ENCODE measurements at regions not wholly inside any gene's neighbourhood (a gene's known extent, or its start where the extent isn't known, plus 50 kb on each side); places are given as distances from the start of the nearest gene placed in this dataset.

DNA sequence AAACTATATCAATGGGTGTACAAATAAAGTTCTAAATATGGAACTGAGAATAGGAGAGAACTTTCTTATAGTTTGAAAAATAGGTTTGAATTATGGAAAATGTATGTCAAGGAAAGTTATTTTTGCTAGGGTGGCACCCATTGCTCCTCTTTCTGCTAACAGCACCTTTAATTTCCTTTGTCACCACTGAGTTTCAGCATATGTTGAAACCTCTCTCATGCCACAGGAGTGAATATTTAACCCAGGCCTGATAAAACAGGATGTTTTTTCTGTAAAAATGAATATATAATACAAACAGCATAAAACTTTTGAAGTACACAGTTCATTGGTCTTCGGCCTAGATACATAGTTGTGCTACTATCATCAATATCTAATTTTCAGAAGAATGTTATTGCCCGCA lies 385.5 kb upstream of the ANO5 start:
- Histone ChIP-seq H3K9me2 (no peaks in the 10 kb centered on the region), H2AFZ (ENCODE audit: low read depth) (no peak overlapping the region), H3K4me3 (ENCODE audit: low read depth in 2 of 2, low read length in 1 of 2) (no peak overlapping the region), H4K20me1 (ENCODE audit: insufficient read depth) (no peaks in the 10 kb centered on the region), H3K79me2 (ENCODE audit: insufficient read depth) (no peaks in the 10 kb centered on the region), H3K9me3 (0 out of 2 replicates have a peak, but pooled peaks cover 4% of the 10 kb centered on the region), H3F3A (replicated peaks; ENCODE audit: insufficient read depth) (no peaks in the 10 kb centered on the region), H3K27ac (ENCODE audit: low read depth in 2 of 2, low read length in 1 of 2) (no peak overlapping the region), H3K27me3 (ENCODE audit: insufficient read depth) (no peaks in the 10 kb centered on the region), H3K9ac (no peak overlapping the region), H3K4me2 (no peak overlapping the region), H3K36me3 (replicated peaks in 1 of 2; ENCODE audit: control insufficient read depth in 1 of 2, insufficient read depth in 2 of 2, low read length in 1 of 2) (no peaks in the 10 kb centered on the region), H3K4me1 (ENCODE audit: control insufficient read depth in 1 of 2, insufficient read depth in 2 of 2, low read depth in 1 of 2, low read length in 1 of 2) (no peaks in the 10 kb centered on the region)
- CTCF ChIA-PET = no interaction called here
- no peak for DNase-seq
- TF ChIP-seq EP300 (IDR thresholded peaks at IDR 0.05; ENCODE audit: borderline replicate concordance in 1 of 2, low read depth in 1 of 2, low read length in 1 of 2) = no peak
- no peak for TF ChIP-seq FOXM1 (IDR thresholded peaks at IDR 0.05; ENCODE audit: low read depth)
- 29% methylated on average over 2 of the region's 2 CpGs for WGBS (ENCODE audit: low lambda C conversion rate)
- POLR2A ChIA-PET = no interaction called here

- WGBS (ENCODE audit: low lambda C conversion rate) = 45% methylated on average over 7 of the region's 7 CpGs
- no peak for DNase-seq
Measured at GRCh38 chr11:21810650-21811049, 382.2 kb upstream of the ANO5 start.

More at GRCh38 chr11:21810650-21811049, 382.2 kb upstream of the ANO5 start:
- Histone ChIP-seq H4K20me1 (ENCODE audit: insufficient read depth) (no peaks in the 10 kb centered on the region), H3K27me3 (ENCODE audit: insufficient read depth) (no peaks in the 10 kb centered on the region), H3K27ac (ENCODE audit: low read depth in 2 of 2, low read length in 1 of 2) (no peak overlapping the region), H3K4me2 (no peak overlapping the region), H2AFZ (ENCODE audit: low read depth) (no peak overlapping the region), H3K9me3 (0 out of 2 replicates have a peak, but pooled peaks cover 4% of the 10 kb centered on the region), H3K79me2 (ENCODE audit: insufficient read depth) (no peaks in the 10 kb centered on the region), H3K4me1 (ENCODE audit: control insufficient read depth in 1 of 2, insufficient read depth in 2 of 2, low read depth in 1 of 2, low read length in 1 of 2) (no peaks in the 10 kb centered on the region; a peak in 1 of 4 replicates), H3K4me3 (ENCODE audit: low read depth in 2 of 2, low read length in 1 of 2) (no peak overlapping the region), H3K9me2 (no peaks in the 10 kb centered on the region), H3K36me3 (replicated peaks in 1 of 2; ENCODE audit: control insufficient read depth in 1 of 2, insufficient read depth in 2 of 2, low read length in 1 of 2) (no peaks in the 10 kb centered on the region), H3F3A (replicated peaks; ENCODE audit: insufficient read depth) (no peaks in the 10 kb centered on the region), H3K9ac (no peak overlapping the region)
- ChIA-PET CTCF (interaction anchor here (1.1 kb wide), 1 partner anchor 178 kb away, joined by 3 read pairs; no protein-coding TSS in a partner anchor), POLR2A (no interaction called here)
- TF ChIP-seq FOXJ3 (CRISPR knock-in tag; IDR thresholded peaks at IDR 0.05) (no peak), NFIC (IDR thresholded peaks at IDR 0.05; ENCODE audit: borderline replicate concordance) (no peak), CTCF (IDR thresholded peaks at IDR 0.05) (no peak)
- TF ChIP-seq, protein P1, sequence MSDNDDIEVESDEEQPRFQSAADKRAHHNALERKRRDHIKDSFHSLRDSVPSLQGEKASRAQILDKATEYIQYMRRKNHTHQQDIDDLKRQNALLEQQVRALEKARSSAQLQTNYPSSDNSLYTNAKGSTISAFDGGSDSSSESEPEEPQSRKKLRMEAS (IDR thresholded peaks at IDR 0.05; ENCODE audit: low read depth) = no peak
- TF ChIP-seq, protein P2, sequence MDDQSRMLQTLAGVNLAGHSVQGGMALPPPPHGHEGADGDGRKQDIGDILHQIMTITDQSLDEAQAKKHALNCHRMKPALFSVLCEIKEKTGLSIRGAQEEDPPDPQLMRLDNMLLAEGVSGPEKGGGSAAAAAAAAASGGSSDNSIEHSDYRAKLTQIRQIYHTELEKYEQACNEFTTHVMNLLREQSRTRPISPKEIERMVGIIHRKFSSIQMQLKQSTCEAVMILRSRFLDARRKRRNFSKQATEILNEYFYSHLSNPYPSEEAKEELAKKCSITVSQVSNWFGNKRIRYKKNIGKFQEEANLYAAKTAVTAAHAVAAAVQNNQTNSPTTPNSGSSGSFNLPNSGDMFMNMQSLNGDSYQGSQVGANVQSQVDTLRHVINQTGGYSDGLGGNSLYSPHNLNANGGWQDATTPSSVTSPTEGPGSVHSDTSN (IDR thresholded peaks at IDR 0.05) = no peak
